Esophagus muscularis mucosa (tissue), 3 donors: ENCODE measurements at regions not wholly inside any gene's neighbourhood (a gene's known extent, or its start where the extent isn't known, plus 50 kb on each side); places are given as distances from the start of the nearest gene placed in this dataset.

Experiments
- CTCF ChIP-seq, 3 experiments: fragments of 200-600 bp in 2 of 3; fragments of 450-650 bp in 1 of 3; sonication (generic) in 2 of 3; IDR thresholded peaks; one replicate each; pipeline ENCODE4 v1.5.1; 2017 to 2019; ENCODE audit warnings: antibody characterized with exemption in 3 of 3, mild to moderate bottlenecking in 2 of 3, moderate library complexity in 1 of 3
- EP300 ChIP-seq: sonication (generic); formaldehyde crosslinking; IDR thresholded peaks from one replicate; pipeline ENCODE4 v1.6.1; 2017; ENCODE audit warnings: antibody characterized with exemption

DNA sequence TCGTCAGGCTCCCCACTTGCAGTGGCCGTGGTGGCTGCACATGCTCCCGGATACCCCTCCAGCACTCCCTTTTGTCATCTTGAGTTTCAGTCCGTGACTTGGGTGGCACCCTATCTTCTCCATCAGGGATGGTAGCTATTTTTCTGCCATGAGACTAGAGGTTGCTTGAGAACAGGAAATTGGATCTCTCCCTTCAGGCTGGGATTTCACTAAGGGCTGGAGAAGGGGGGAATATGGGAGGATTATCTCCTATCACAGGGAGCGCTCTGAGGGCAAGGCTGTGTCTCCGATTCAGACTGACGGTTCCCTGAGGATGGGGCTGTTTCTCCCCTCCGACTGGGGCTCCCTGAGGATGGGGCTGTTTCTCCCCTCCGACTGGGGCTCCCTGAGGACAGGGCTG, 123.1 kb downstream of the MRPL14 start:
- no peak for TF ChIP-seq EP300
- no peak for TF ChIP-seq CTCF (IDR thresholded peaks at IDR 0.05)
